Omental fat pad (tissue), 3 donors: ENCODE measurements at regions not wholly inside any gene's neighbourhood (a gene's known extent, or its start where the extent isn't known, plus 50 kb on each side); places are given as distances from the start of the nearest gene placed in this dataset.

Experiments
- ATAC-seq: fragments of 150-250 bp; one replicate; pipeline ENCODE4 v1.9.1; 2016; ENCODE audit warnings: mild to moderate bottlenecking, moderate library complexity; ENCODE audit not compliant: low FRiP score
- DNase-seq: peaks from one replicate; pipeline ENCODE4 v3.0.0-alpha.2; 2019; ENCODE audit warnings: low spot score
- CTCF ChIP-seq, 3 donors: fragments of 450-650 bp; IDR thresholded peaks; one replicate each; pipeline ENCODE4 v1.5.1; 2016 to 2017; ENCODE audit warnings: antibody characterized with exemption in 3 of 3, mild to moderate bottlenecking in 3 of 3, moderate library complexity in 2 of 3

GRCh38 chr17:33580215-33580614, 287.1 kb upstream of the ASIC2 start:
- TF ChIP-seq CTCF (IDR thresholded peaks at IDR 0.05) = no peak
- no peak for DNase-seq
- no peak for ATAC-seq

- no peak for TF ChIP-seq CTCF (IDR thresholded peaks at IDR 0.05)
- ATAC-seq = no peak
- DNase-seq = no peak
Measured at GRCh38 chr17:33582661-33583060, 289.6 kb upstream of the ASIC2 start.

- TF ChIP-seq CTCF (IDR thresholded peaks at IDR 0.05) = no peak
- no peak for ATAC-seq
- DNase-seq = no peak
Measured at GRCh38 chr17:33583518-33584417, 290.7 kb upstream of the ASIC2 start.

- no peak for DNase-seq
- no peak for TF ChIP-seq CTCF (IDR thresholded peaks at IDR 0.05)
- ATAC-seq = no peak
Measured at GRCh38 chr17:33593991-33594390, 300.9 kb upstream of the ASIC2 start.

- ATAC-seq = no peak
- no peak for DNase-seq
- no peak for TF ChIP-seq CTCF (IDR thresholded peaks at IDR 0.05)
Measured at GRCh38 chr17:33595828-33596227, 302.7 kb upstream of the ASIC2 start.

- DNase-seq = no peak
- ATAC-seq = no peak
- TF ChIP-seq CTCF (IDR thresholded peaks at IDR 0.05) = no peak
Measured at GRCh38 chr17:33596899-33597298, 303.8 kb upstream of the ASIC2 start.

GRCh38 chr17:33598797-33599196, 305.7 kb upstream of the ASIC2 start:
- DNase-seq (no peak), ATAC-seq (no peak)
- TF ChIP-seq CTCF (IDR thresholded peaks at IDR 0.05) = no peak
